ENCODE measurements at regions not wholly inside any gene's neighbourhood (a gene's known extent, or its start where the extent isn't known, plus 50 kb on each side); places are given as distances from the start of the nearest gene placed in this dataset.

DNA sequence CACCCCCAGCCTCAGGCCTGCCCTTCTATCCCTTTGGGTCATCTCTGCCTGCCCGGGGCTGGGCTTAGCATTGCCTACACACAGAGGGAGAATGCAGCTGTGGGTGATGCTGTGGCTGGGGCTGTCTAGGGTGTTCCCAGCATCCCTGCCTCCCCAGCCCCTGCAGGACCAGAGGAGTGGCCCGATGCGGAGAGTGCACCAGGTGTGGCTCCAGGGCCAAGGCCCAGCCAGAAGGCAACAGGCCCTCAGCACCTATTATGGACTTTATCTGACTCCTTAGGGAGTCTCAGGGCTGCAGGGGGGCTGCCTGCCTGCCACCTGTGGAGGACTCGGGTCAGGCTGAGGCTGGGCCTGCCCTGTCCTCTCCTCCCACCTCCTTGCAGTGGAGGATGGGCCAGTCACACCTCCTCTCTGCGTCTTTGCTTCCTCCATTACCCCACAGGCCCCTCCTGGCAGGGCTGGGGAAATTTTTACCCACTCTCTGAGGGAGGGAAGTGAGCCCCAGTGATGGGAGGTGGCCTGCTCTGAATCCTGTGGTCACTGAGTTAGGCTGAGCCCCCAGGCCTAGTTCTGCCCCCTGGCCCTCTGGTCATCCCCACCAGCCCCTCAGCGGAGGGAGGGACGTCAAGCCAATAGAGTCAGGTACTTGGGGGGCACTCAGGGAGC lies 92.9 kb upstream of the PCBD1 start:
- Histone ChIP-seq H3K27ac (ENCODE audit: low read depth, low read length) (no peak overlapping the region), H3K36me3 (ENCODE audit: insufficient read depth, low read length) (no peaks in the 10 kb centered on the region), H3K9me3 (ENCODE audit: low read length) (no peaks in the 10 kb centered on the region), H3K4me3 (ENCODE audit: low read length) (no peak overlapping the region), H3K27me3 (ENCODE audit: insufficient read depth, low read length, poor library complexity, severe bottlenecking) (no peaks in the 10 kb centered on the region), H3K4me1 (ENCODE audit: insufficient read depth, low read length) (peaks cover 8% of the 10 kb centered on the region)
- ChIA-PET CTCF (no interaction called here), POLR2A (no interaction called here)
- Mint-ChIP-seq H3K27me3 (peaks cover 6% of the 10 kb centered on the region in 2 donors), H3K4me3 (peak overlapping the region in 1 of 7 donors; percentile 54), H3K4me1 (peaks cover 23 to 34% (median 34%) of the 10 kb centered on the region in 3 donors), H3K36me3 (no peaks in the 10 kb centered on the region), H3K9me3 (peaks cover 0 to 2% (median 0%) of the 10 kb centered on the region in 5 donors), H3K27ac (peak overlapping the region in 2 of 8 donors; percentile 90 to 95)
- peak in 1 of 5 donors; percentile 16 for DNase-seq

DNA sequence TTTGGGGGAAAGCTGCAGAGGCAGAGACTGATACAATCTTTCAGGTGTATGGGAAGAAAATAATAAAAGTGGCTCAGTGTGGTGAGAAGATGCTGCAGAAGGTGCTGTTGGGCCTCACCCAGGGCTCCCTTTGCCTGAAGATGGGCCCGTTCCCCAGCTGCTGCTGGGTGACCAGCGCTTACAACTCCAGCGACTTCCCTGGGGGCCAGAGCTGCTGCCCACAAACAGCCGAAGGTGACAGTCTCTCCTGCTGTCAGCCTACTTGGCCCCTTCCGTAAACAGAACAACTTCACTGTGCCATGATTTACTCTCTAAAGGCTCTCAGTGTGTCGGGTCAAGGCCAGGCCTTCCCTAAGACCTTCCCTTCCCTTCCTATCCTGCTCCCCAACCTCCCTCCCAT lies 93.6 kb upstream of the PCBD1 start:
- no peaks in the 10 kb centered on the region for H3K36me3 ChIP-seq (ENCODE audit: insufficient read depth, low read length)
- Mint-ChIP-seq H3K4me1 (peaks cover 23 to 35% (median 34%) of the 10 kb centered on the region in 3 donors), H3K27me3 (peaks cover 0 to 6% of the 10 kb centered on the region in 2 donors), H3K36me3 (no peaks in the 10 kb centered on the region), H3K27ac (peak overlapping the region in 7 of 8 donors; percentile 48 to 95 (median 70)), H3K4me3 (peak overlapping the region in 6 of 7 donors; percentile 47 to 86 (median 66)), H3K9me3 (no peaks in the 10 kb centered on the region)
- H3K27ac ChIP-seq (ENCODE audit: low read depth, low read length), result no peak overlapping the region
- H3K27me3 ChIP-seq (ENCODE audit: insufficient read depth, low read length, poor library complexity, severe bottlenecking), result no peaks in the 10 kb centered on the region
- ChIA-PET CTCF (interaction anchor here (1.5 kb wide), 1 partner anchor 15 kb away, joined by 3 read pairs; no protein-coding TSS in a partner anchor), POLR2A (no interaction called here)
- H3K4me1 ChIP-seq (ENCODE audit: insufficient read depth, low read length), result peaks cover 8% of the 10 kb centered on the region
- no peaks in the 10 kb centered on the region for H3K9me3 ChIP-seq (ENCODE audit: low read length)
- DNase-seq, result no peak
- H3K4me3 ChIP-seq (ENCODE audit: low read length), result no peak overlapping the region

DNA sequence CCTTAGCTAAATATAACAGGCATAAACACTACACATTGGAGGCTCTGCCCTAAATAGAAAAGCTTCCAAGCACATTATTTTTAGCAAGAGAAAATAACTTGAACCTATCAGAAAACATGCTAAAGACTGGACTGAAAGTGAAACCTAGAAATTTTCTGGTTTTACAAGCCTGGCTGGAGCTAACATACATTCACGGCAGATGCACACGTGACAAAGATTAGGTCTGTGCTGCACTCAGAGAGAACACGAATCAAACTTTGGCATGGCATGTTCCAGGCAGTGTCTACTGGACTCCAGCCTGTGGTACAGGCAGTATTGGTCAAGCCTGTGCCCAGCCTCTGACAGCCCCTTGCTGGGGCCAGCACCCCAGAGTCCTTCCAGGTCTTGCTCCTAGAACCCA lies 94.1 kb upstream of the PCBD1 start:
- Histone ChIP-seq H3K9me3 (ENCODE audit: low read length) (no peaks in the 10 kb centered on the region), H3K36me3 (ENCODE audit: insufficient read depth, low read length) (no peaks in the 10 kb centered on the region), H3K27me3 (ENCODE audit: insufficient read depth, low read length, poor library complexity, severe bottlenecking) (no peaks in the 10 kb centered on the region), H3K27ac (ENCODE audit: low read depth, low read length) (no peak overlapping the region), H3K4me3 (ENCODE audit: low read length) (no peak overlapping the region), H3K4me1 (ENCODE audit: insufficient read depth, low read length) (peaks cover 8% of the 10 kb centered on the region)
- peak overlapping the region in 7 of 8 donors; percentile 48 to 95 (median 70) for H3K27ac Mint-ChIP-seq
- POLR2A ChIA-PET, result no interaction called here
- DNase-seq, result no peak
- H3K36me3 Mint-ChIP-seq, result no peaks in the 10 kb centered on the region
- CTCF ChIA-PET, result interaction anchor here (1.5 kb wide), 1 partner anchor 14 kb away, joined by 3 read pairs; no protein-coding TSS in a partner anchor
- H3K4me3 Mint-ChIP-seq, result peak overlapping the region in 6 of 7 donors; percentile 47 to 86 (median 66)
- no peaks in the 10 kb centered on the region for H3K9me3 Mint-ChIP-seq
- H3K4me1 Mint-ChIP-seq, result peaks cover 23 to 35% (median 34%) of the 10 kb centered on the region in 3 donors
- H3K27me3 Mint-ChIP-seq, result peaks cover 0 to 6% of the 10 kb centered on the region in 2 donors

DNA sequence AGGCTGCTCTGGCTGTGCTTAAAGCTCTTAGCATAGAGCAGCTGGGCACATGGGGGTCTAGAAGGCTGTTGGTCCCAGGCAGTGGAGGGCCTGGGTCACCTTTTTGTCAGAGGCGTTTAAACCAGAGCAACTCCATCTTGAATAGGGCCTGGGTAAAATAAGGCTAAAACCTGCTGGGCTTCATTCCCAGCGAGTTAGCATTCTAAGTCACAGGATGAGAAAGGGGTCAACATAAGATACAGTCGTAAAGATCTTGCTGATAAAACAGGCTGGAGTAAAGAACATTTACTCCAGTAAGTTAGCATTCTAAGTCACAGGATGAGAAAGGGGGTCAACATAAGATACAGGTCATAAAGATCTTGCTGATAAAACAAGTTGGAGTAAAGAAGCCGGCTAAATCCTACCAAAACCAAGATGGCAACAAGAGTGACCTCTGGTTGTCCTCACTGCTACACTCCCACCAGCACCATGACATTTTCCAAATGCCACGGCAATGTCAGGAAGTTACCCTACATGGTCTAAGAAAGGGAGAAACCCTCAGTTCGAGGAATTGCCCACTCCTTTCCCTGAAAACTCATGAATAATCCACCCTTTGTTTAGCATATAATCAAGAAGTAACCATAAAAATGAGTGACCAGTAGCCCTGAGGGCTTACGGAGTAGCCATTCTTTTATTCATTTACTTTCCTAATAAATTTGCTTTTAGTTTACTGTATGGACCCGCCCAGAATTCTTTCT lies 96.8 kb upstream of the PCBD1 start:
- Mint-ChIP-seq H3K4me1 (peaks cover 23 to 35% (median 34%) of the 10 kb centered on the region in 3 donors), H3K9me3 (no peaks in the 10 kb centered on the region), H3K27ac (peak overlapping the region in 1 of 8 donors; percentile 74), H3K4me3 (no peak overlapping the region), H3K27me3 (peaks cover 0 to 3% of the 10 kb centered on the region in 2 donors), H3K36me3 (no peaks in the 10 kb centered on the region)
- ChIA-PET POLR2A (no interaction called here), CTCF (no interaction called here)
- Histone ChIP-seq H3K36me3 (ENCODE audit: insufficient read depth, low read length) (no peaks in the 10 kb centered on the region), H3K9me3 (ENCODE audit: low read length) (no peaks in the 10 kb centered on the region), H3K4me3 (ENCODE audit: low read length) (no peak overlapping the region), H3K4me1 (ENCODE audit: insufficient read depth, low read length) (peaks cover 8% of the 10 kb centered on the region), H3K27ac (ENCODE audit: low read depth, low read length) (no peak overlapping the region), H3K27me3 (ENCODE audit: insufficient read depth, low read length, poor library complexity, severe bottlenecking) (no peaks in the 10 kb centered on the region)
- no peak for DNase-seq

DNA sequence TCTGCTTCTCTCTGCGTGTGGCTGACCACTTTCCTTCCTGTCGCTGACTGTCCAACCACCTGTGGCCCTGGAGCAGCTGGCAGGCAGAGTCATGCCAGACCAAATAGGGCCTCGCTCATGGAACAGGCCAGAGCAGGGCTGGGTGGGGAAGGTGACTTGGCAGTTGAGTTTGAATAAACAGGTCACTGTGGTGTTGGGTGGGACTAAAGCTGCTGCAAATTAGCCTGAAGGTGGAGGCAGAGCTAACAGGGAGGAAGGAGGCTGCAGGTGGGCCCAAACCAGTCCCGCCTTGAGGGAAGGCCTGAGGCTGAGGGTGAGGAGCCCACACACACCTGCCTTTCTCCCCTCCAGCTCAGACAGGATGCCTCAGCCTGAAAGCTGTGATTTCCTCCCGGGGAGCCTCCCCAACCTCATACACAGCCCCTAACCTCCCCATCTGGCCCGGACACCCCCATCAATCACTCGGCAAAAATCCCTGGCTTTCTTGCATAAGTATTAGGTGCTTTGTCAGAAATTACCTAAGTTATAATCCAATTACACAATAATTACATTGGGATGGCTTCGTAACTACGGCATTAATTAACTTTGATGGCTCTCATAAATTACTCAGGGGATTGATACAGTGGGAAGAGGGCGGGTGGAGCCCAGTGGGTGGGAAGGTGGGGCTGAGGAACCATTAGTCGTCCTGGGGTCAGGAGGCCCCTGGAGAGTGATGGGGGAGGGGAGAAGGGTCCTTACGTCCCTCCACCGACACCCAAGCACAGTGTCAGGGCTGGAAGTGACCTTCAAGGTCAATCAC lies 97.7 kb upstream of the PCBD1 start:
- H3K36me3 Mint-ChIP-seq, result no peaks in the 10 kb centered on the region
- no peaks in the 10 kb centered on the region for H3K9me3 Mint-ChIP-seq
- peaks cover 0 to 6% of the 10 kb centered on the region in 2 donors for H3K27me3 Mint-ChIP-seq
- H3K27ac Mint-ChIP-seq, result peak overlapping the region in 3 of 8 donors; percentile 47 to 76 (median 74)
- H3K4me1 Mint-ChIP-seq, result peaks cover 23 to 36% (median 35%) of the 10 kb centered on the region in 3 donors
- DNase-seq, result peak in 1 of 5 donors; percentile 10
- Histone ChIP-seq H3K4me3 (ENCODE audit: low read length) (no peak overlapping the region), H3K27ac (ENCODE audit: low read depth, low read length) (no peak overlapping the region), H3K27me3 (ENCODE audit: insufficient read depth, low read length, poor library complexity, severe bottlenecking) (no peaks in the 10 kb centered on the region), H3K4me1 (ENCODE audit: insufficient read depth, low read length) (peaks cover 8% of the 10 kb centered on the region), H3K36me3 (ENCODE audit: insufficient read depth, low read length) (no peaks in the 10 kb centered on the region), H3K9me3 (ENCODE audit: low read length) (no peaks in the 10 kb centered on the region)
- H3K4me3 Mint-ChIP-seq, result no peak overlapping the region
- POLR2A ChIA-PET, result no interaction called here
- CTCF ChIA-PET, result no interaction called here

DNA sequence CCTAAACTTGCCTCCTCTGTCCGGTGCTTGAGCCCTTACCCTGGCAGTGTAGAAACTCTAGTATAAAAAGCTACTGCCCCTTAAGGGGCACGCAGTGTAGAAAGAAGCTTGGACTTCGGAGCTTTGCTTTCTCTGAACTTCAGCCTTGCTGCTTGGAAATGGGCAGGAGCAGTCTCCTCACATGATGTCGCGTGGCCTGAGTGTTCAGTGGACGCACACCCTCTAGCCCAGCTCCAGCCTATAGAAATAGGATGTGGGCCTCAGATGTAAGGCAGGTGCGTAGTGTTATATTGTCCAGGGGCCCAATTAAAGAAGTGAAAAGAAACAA lies 98.2 kb upstream of the PCBD1 start:
- Mint-ChIP-seq H3K4me1 (peaks cover 23 to 35% (median 32%) of the 10 kb centered on the region in 3 donors), H3K4me3 (no peak overlapping the region), H3K36me3 (no peaks in the 10 kb centered on the region), H3K27me3 (peaks cover 0 to 6% of the 10 kb centered on the region in 2 donors), H3K9me3 (no peaks in the 10 kb centered on the region), H3K27ac (no peak overlapping the region)
- ChIA-PET CTCF (no interaction called here), POLR2A (no interaction called here)
- H3K27me3 ChIP-seq (ENCODE audit: insufficient read depth, low read length, poor library complexity, severe bottlenecking), result no peaks in the 10 kb centered on the region
- no peak for DNase-seq
- no peaks in the 10 kb centered on the region for H3K36me3 ChIP-seq (ENCODE audit: insufficient read depth, low read length)
- no peak overlapping the region for H3K4me3 ChIP-seq (ENCODE audit: low read length)
- no peaks in the 10 kb centered on the region for H3K9me3 ChIP-seq (ENCODE audit: low read length)
- H3K4me1 ChIP-seq (ENCODE audit: insufficient read depth, low read length), result peaks cover 8% of the 10 kb centered on the region
- no peak overlapping the region for H3K27ac ChIP-seq (ENCODE audit: low read depth, low read length)

DNA sequence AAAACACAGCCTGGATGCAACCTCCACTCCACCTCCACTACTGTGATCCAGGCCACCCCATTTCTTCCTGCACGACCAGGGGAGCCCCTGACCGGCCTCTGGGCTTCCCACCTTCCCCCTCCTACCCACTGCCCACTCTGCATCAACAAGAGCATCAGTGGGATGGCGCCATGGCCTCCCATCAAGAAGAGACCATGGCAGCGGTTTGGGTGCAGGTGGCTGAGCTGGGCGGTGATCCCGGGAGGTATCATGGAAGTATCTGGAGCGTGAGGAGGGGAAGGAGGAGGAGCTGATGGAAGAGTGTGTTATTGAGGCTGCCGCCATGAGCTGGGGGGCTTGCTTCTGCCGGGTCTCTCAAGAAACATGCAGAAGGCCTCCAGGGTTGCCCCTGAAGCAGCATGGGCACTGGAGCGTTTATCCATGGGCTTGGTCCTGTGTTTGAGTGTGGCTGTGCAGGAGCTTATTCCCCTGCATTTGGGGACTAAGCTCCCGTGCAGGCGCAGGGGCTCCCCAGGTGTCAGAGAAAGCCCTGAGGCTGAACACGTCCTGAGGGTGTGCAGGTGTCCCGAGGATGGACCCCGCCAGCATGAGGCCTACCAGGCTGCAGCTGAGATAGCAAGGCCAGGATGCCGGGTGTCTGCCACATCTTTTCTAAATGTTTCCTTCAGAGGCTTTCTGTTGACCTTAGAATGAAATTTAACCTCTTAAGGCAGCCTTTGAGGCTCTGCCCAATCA lies 99.2 kb upstream of the PCBD1 start:
- peaks cover 5% of the 10 kb centered on the region for H3K4me1 ChIP-seq (ENCODE audit: insufficient read depth, low read length)
- Mint-ChIP-seq H3K4me3 (no peak overlapping the region), H3K36me3 (no peaks in the 10 kb centered on the region), H3K27ac (peak overlapping the region in 1 of 8 donors; percentile 76), H3K27me3 (peaks cover 0 to 3% of the 10 kb centered on the region in 2 donors), H3K4me1 (peaks cover 17 to 25% (median 23%) of the 10 kb centered on the region in 3 donors), H3K9me3 (no peaks in the 10 kb centered on the region)
- no peak overlapping the region for H3K4me3 ChIP-seq (ENCODE audit: low read length)
- ChIA-PET POLR2A (no interaction called here), CTCF (interaction anchor here (1.0 kb wide), 1 partner anchor 9 kb away, joined by 4 read pairs; no protein-coding TSS in a partner anchor)
- no peaks in the 10 kb centered on the region for H3K27me3 ChIP-seq (ENCODE audit: insufficient read depth, low read length, poor library complexity, severe bottlenecking)
- H3K9me3 ChIP-seq (ENCODE audit: low read length), result no peaks in the 10 kb centered on the region
- no peaks in the 10 kb centered on the region for H3K36me3 ChIP-seq (ENCODE audit: insufficient read depth, low read length)
- DNase-seq, result no peak
- no peak overlapping the region for H3K27ac ChIP-seq (ENCODE audit: low read depth, low read length)

Data from CD8-positive, alpha-beta memory T cell (primary cell).